ENCODE measurements at regions not wholly inside any gene's neighbourhood (a gene's known extent, or its start where the extent isn't known, plus 50 kb on each side); places are given as distances from the start of the nearest gene placed in this dataset.

DNA sequence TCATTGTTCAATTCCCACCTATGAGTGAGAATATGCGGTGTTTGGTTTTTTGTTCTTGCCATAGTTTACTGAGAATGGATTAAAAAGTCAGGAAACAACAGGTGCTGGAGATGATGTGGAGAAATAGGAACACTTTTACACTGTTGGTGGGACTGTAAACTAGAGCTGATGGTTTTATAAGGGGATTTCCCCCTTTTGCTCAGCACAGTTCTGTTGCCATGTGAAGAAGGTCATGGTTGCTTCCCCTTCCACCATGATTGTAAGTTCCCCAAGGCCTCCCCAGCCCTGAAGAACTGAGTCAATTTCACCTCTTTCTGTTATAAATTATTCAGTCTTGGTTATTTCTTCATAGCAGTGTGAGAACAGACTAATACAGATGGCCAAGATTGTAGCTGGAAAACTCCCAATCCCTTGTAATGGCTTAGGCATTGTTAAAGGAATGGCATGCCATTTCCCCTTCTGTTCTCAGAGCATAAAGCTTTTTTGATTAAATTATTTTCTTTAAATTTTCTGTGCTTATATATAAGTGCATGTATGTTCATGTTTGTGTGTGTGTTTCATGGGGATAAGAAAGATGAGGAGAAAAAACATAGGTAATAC is 144.8 kb downstream of the BACH1 start:
- DNase-seq: no peak

DNA sequence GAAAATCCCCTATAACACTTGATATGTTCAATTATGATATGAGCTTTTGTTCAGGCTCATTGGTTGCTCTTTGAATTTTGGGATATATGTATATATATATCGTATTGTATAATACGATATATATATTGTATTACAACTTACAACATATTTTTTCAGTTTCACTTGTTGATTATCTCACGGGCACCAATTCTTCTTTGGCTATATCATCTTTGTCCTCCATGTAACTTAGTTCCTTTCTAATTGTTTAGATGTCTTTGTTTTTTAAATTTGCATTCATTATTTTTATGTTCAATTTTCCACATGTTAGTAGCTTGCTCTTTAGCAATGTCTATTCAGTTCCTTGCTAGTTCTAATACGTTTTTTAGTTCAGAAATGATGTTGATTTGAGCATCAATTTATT is 150.0 kb downstream of the BACH1 start:
- no peak for DNase-seq

DNA sequence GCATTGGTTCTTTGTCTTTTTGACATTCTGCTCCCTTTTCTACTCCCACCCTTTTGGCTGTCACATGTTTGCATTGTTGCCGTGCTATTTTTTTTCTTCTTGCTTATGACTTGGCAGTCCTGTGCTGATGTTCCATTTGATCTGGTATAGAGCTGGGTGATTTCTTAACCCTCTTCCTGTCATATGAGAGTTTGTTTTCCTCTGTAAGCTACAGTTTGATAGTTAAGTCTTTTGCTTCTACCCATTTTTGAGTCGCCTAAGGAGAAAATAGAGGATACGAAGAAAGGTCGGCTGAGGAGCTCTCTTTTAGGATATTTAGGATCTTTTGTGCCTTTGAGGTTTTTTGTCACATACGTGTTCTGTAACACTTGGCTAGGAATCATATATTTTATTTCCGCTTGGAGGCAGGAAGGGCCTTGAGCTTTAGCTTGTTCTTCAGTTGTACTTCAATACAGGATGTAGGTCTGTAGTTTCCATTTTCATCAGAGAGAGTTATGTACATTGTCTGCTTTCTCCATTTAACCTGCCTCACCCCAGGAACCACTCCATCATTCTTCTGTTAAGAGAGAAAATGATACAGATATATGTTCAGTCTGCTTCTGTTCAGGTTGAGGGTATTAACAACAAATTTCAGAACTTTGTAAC is 150.7 kb downstream of the BACH1 start:
- DNase-seq: no peak

DNA sequence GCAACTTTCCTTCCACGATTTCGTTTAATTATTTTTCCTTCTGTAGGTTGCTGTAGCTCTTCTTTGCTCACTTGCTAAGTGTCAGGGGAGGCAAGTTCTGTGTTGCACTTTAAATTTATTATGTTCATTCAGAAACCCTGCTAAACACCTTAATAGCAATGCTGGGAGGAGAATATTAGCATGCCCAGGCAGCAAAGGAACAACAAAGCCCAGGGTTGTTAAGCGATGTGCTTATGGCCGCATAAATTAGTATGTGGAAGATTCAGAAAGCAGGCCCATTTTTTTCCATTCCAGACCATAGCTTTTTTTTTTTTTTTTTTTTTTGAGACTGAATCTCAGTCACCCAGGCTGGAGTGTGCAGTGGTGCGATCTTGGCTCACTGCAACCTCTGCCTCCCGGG is 151.3 kb downstream of the BACH1 start:
- DNase-seq: no peak

DNA sequence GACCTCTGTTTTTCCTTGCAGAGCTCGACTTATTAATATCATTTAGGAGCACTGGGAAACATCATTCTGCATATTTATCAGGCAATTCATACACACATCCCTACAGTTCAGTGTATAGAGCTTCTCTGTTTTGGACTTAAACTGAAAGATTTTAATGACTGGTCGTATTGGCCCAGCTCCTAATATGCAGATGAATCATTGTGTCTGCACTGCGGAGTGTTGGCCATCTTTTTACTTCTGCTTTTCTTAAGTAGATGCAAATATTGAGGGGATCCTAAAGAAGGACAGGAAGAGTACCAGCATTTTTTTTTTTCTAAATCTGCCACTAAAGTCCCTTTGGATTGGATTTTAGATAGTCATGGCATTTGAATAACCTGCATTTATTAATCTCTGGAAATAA is 154.8 kb downstream of the BACH1 start:
- DNase-seq: no peak

DNA sequence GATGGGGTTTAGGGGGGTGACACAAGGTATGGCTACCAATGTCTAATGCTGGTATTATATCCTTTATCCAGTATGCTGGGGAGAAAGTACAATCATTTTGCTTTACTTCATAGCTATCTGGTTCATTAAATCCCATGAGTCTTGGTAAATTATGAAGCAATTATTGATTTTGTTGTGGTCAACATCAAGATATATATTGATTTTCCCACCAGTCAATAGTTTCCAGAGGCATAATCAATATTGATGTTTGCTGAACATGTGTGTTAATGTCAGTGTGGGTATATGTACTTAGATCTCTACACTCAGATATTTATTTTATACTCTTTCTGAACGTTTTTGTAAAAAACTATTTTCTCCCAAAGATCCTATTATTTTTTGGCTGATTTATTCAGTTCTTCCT is 155.5 kb downstream of the BACH1 start:
- DNase-seq: no peak

DNA sequence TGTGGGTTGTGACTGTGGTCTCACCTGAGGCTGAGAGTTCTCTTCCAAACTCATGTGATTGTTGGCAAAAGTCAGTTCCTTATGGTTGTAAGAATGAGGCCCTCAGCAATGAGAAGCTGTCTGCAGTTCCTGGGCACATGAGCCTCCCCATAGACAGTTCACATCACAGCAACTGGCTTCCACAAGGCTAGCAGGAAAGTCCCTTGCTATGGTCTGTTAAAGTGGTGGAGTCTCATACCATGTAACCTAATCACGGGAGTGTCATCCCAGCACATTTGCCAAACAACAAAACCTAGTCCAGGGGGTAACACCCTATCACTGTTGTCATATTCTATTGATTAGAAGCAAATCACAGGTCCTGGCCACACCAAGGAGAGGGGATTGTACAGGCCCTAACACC is 163.8 kb downstream of the BACH1 start:
- no peak for DNase-seq

DNA sequence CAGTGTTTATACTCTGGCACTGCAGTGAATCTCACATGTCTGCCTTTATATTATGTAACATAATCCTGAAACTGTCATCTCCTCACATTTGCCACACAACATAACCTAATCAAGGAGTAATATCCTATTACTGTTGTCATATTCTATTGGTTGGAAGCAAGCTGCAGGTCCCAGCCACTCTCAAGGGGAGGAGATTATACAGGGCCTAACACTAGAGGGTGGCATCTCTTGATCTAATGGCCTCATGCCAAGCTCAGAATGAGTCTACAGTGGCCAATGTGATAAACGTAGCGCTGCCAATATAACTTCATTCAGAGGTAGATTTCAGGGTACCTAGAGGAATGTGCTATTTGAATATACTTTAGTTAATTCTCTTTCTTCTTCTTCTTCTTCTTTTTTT is 166.8 kb downstream of the BACH1 start:
- no peak for DNase-seq

DNA sequence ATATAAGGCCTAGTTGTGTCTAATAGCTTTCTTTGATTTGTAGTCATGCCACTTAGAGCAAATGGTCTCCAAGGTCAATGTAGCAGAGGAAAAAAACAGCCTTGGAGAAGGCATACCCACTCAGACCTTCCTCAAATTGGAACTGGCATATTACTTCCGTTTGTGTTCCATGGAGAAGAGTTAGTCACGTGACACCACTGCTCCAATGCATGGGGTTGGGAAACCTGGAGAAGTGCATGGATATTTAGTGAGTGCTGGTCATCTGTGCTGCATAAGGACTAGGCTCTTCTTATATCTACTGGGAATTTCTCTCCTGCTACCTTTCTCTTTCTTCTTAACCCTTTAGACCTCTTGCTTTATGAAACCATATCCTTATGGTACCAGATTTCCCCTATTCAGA is 167.8 kb downstream of the BACH1 start:
- DNase-seq: no peak

DNA sequence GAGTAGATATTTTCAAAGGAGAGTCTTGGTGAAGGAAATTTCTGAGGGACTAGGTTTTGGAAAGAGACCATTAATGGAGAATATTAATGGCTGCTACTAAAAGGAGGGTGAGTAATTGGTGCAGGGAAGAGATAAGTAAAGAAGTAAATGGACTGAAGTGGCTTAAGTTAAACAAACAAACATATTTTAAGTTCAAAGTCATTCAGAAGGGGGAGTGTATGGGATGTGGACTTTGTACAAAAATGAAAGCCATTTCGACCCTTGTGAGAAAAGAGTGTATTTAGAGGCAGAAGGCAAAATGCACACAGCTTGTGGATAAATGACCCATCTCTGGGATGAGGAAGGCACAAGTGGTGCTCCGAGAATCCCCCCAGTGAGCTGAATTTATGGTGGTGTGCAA is 171.7 kb downstream of the BACH1 start:
- DNase-seq: no peak

DNA sequence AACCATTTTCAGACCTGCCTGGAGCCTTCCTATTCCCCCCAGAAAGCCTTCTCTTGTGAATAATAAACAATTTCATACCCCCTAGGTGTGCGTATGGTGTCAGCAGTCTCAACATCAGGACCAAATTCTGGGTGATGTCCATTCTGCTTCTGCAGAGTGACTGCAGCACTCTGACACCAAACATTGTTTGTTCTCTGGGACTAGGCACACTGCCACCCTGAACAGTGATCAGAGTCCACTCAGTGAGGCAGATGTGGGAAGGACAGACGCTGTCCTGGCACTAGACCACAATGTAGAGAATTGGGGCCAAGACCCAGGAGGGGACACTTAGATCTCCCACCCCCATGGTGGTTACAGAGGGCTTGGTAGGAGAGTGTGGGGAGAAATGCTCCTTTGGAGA is 175.1 kb downstream of the BACH1 start:
- DNase-seq: no peak

DNA sequence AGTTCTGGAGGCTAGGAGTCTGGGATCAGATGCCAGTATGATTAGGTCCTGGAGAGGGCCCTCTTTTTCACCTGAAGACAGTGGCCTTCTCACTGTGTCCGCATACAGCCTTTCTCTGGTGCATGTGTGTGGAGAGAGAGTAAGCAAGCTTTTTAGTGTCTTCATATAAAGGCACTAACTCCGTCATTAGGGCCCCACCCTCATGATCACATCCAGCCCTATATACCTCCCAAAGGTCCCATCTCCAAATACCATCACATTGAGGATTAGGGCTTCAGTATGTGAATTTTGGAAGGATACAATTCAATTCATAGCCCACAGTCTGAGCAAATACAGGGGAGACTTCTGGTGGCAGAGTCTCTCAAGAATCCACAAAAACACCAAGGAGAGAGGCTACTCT is 176.6 kb downstream of the BACH1 start:
- no peak for DNase-seq

DNA sequence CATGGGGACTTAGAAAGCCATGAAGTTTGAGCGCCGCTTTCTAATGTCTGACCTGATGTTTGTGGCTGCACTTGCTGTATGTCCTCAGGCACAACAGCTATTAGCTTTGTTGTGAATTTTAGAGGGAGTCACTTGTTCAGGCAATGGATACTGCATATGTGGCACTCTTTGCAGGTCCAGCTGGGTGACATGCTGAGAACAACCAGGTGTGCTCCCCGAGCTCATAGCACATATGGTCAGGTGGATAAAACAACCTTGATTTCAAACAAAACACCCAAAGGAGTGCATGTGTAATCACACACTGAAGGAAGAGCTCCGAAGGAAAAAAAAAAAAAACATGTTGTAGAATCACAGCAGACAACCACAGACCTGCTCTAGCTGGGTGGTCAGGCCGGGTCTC is 178.6 kb downstream of the BACH1 start:
- DNase-seq: no peak

DNA sequence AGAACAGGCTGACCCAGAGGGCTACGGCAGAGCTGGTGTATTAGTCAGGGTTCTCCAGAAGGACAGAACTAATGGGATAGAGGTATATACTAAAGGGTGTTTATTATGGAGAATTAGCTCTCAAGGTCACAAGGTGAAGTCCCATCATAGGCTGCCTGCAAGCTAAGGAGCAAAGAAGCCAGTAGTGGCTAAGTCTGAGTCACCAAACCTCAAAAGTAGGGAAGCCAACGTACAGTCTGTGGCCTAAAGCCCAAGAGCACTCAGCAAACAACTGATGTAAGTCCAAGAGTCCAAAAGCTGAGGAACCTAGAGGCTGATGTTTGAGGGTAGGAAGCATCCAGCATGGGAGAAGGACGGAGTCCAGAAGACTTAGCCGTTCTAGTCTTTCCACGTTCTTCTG is 179.2 kb downstream of the BACH1 start:
- no peak for DNase-seq

DNA sequence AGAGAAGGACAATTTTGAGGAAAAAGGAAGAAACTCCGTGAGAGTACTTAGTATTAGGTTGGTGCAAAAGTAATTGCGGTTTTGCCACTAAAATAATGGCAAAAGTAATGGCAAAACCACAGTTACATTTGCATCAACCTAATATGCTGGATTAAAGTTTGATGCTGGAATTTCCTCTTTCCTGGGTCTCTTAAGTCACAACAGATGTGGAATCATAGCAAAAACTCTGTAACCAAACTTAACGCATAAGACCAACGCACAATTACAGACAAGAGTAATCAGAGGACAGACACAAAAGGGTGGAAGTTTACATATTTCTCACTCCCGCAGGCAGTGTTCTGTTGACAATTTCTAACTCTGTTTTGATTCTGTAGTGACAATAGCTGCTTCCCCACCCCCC is 182.4 kb downstream of the BACH1 start:
- no peak for DNase-seq

DNA sequence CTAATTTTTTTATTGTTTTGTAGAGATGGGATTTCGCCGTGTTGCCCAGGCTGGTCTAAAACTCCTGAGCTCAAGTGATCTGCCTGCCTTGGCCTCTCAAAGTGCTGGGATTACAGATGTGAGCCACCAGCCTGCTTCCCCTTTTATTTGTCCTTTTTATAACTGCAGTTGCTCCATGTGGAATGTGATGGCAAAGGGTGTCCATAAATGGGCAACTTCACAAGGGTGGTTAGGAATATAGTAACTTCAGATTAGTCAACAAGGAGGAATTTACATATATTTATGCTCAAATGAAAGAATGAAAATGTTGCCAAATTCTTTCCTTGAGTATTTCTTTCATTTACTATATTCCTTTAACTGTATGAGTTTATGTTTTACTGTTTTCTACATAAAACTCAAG is 182.9 kb downstream of the BACH1 start:
- no peak for DNase-seq

DNA sequence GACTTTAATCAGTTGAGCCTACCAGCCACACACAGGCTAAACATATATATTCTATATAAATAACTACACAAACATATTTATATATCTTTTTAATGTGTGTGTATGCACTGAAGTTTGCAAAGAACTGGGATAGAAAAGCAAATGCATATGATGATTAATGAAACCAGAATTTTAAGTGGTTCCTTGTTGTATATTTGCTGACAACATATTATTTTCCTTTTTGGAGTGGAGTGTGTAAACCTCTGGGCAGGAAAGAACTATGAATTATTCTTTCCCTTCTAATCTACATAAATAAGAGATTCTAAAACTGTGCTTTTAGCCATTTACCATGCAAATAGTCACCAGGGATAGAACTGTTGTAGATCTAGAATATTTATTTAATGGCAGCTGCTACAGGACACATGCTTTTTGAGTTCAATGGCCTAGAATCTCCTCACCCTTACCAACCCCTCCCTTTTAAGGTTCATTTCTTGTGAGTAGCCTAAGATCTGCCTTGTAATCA is 187.6 kb downstream of the BACH1 start:
- no peak for DNase-seq
